Esophagus squamous epithelium (tissue), 4 donors: ENCODE measurements at regions not wholly inside any gene's neighbourhood (a gene's known extent, or its start where the extent isn't known, plus 50 kb on each side); places are given as distances from the start of the nearest gene placed in this dataset.

Source experiments
- CTCF ChIP-seq, 6 experiments: fragments of 450-650 bp in 4 of 6; fragments of 200-600 bp in 2 of 6; sonication (generic) in 2 of 6; IDR thresholded peaks; one replicate each; pipeline ENCODE4 v1.5.1; 2016 to 2019; ENCODE audit warnings: antibody characterized with exemption in 6 of 6, mild to moderate bottlenecking in 4 of 6, moderate library complexity in 4 of 6
- POLR2A ChIP-seq, 4 donors: fragments of 450-650 bp; IDR thresholded peaks; one replicate each; pipeline ENCODE4 v1.6.1; 2017; ENCODE audit warnings: antibody characterized with exemption in 4 of 4, mild to moderate bottlenecking in 4 of 4, moderate library complexity in 3 of 4

- TF ChIP-seq CTCF (IDR thresholded peaks at IDR 0.05) (no peak), POLR2A (IDR thresholded peaks at IDR 0.05) (no peak)
These were observed 65.8 kb upstream of the GPRIN3 start for GRCh38 chr4:89373394-89373793.
